Lower lobe of right lung (tissue), 2 donors: ENCODE measurements at regions not wholly inside any gene's neighbourhood (a gene's known extent, or its start where the extent isn't known, plus 50 kb on each side); places are given as distances from the start of the nearest gene placed in this dataset.

ENCODE experiments used
- ATAC-seq, 2 donors: fragments of 200-7000 bp; cut with Tn5 transposase; one replicate each; pipeline ENCODE4 v1.9.1; 2020 to 2022; ENCODE audit warnings: mild to moderate bottlenecking in 2 of 2, moderate library complexity in 2 of 2
- DNase-seq: peaks from one replicate; pipeline ENCODE4 v3.0.0-alpha.2; 2020
- H3K27ac ChIP-seq: fragments of 200-600 bp; one replicate; pipeline ENCODE4 v1.8.0; 2022
- H3K27me3 ChIP-seq: fragments of 200-600 bp; one replicate; pipeline ENCODE4 v1.8.0; 2022; ENCODE audit warnings: low read depth
- H3K36me3 ChIP-seq: fragments of 200-600 bp; one replicate; pipeline ENCODE4 v1.8.0; 2022; ENCODE audit warnings: mild to moderate bottlenecking
- H3K4me1 ChIP-seq: fragments of 200-600 bp; one replicate; pipeline ENCODE4 v1.8.0; 2022
- H3K4me3 ChIP-seq: fragments of 200-600 bp; one replicate; pipeline ENCODE4 v1.8.0; 2022; ENCODE audit warnings: mild to moderate bottlenecking
- H3K9me3 ChIP-seq: fragments of 200-600 bp; one replicate; pipeline ENCODE4 v1.8.0; 2022
- CTCF ChIP-seq: fragments of 200-600 bp; IDR thresholded peaks from one replicate; pipeline ENCODE4 v1.8.0; 2022; ENCODE audit warnings: antibody characterized with exemption, mild to moderate bottlenecking
- intact Hi-C: fragments of 100-400 bp; cut with DNase I; formaldehyde crosslinking; loops from one replicate; pipeline ENCODE4 v1.11.0; 2022
- donor health status: DM: no; HTN: yes; CAD: no; lungs with severe emphysema.

- peak; percentile 42 to 61 for ATAC-seq
- Histone ChIP-seq H3K27me3 (no peaks in the 10 kb centered on the region), H3K27ac (no peak overlapping the region), H3K9me3 (no peaks in the 10 kb centered on the region), H3K4me1 (no peaks in the 10 kb centered on the region), H3K36me3 (no peaks in the 10 kb centered on the region), H3K4me3 (no peak overlapping the region)
- TF ChIP-seq CTCF, result peak; percentile 35
- DNase-seq, result no peak
- intact Hi-C loops, result no loop called here
Observed at GRCh38 chrX:107537815-107538214, 88.4 kb downstream of the FRMPD3 start.

- intact Hi-C loops, result no loop called here
- H3K4me3 ChIP-seq, result no peak overlapping the region
- ATAC-seq, result no peak
- no peaks in the 10 kb centered on the region for H3K4me1 ChIP-seq
- H3K9me3 ChIP-seq, result no peaks in the 10 kb centered on the region
- TF ChIP-seq CTCF, result no peak
- H3K27ac ChIP-seq, result no peak overlapping the region
- no peaks in the 10 kb centered on the region for H3K36me3 ChIP-seq
- no peak for DNase-seq
- H3K27me3 ChIP-seq, result no peaks in the 10 kb centered on the region
Observed at GRCh38 chrX:107541244-107541643, 87.1 kb upstream of the PRPS1 start.

GRCh38 chrX:107542040-107542439 lies 86.3 kb upstream of the PRPS1 start:
- intact Hi-C loops, result no loop called here
- no peaks in the 10 kb centered on the region for H3K27me3 ChIP-seq
- no peak overlapping the region for H3K4me3 ChIP-seq
- TF ChIP-seq CTCF, result no peak
- no peak overlapping the region for H3K27ac ChIP-seq
- H3K36me3 ChIP-seq, result no peaks in the 10 kb centered on the region
- ATAC-seq (no peak), DNase-seq (no peak)
- no peaks in the 10 kb centered on the region for H3K4me1 ChIP-seq
- no peaks in the 10 kb centered on the region for H3K9me3 ChIP-seq

- intact Hi-C loops, result no loop called here
- DNase-seq (no peak), ATAC-seq (no peak)
- no peak for TF ChIP-seq CTCF
- Histone ChIP-seq H3K9me3 (no peaks in the 10 kb centered on the region), H3K4me1 (no peaks in the 10 kb centered on the region), H3K4me3 (no peak overlapping the region), H3K27ac (no peak overlapping the region), H3K27me3 (no peaks in the 10 kb centered on the region), H3K36me3 (no peaks in the 10 kb centered on the region)
Observed at GRCh38 chrX:107542500-107542899, 85.8 kb upstream of the PRPS1 start.

GRCh38 chrX:107547621-107548020 lies 80.7 kb upstream of the PRPS1 start:
- DNase-seq, result no peak

More at GRCh38 chrX:107547621-107548020, 80.7 kb upstream of the PRPS1 start:
- intact Hi-C loops, result no loop called here
- no peak for ATAC-seq
- Histone ChIP-seq H3K27ac (no peak overlapping the region), H3K4me1 (no peaks in the 10 kb centered on the region), H3K4me3 (no peak overlapping the region), H3K36me3 (no peaks in the 10 kb centered on the region), H3K9me3 (no peaks in the 10 kb centered on the region), H3K27me3 (no peaks in the 10 kb centered on the region)
- TF ChIP-seq CTCF, result no peak
